ENCODE measurements at regions not wholly inside any gene's neighbourhood (a gene's known extent, or its start where the extent isn't known, plus 50 kb on each side); places are given as distances from the start of the nearest gene placed in this dataset.

DNA sequence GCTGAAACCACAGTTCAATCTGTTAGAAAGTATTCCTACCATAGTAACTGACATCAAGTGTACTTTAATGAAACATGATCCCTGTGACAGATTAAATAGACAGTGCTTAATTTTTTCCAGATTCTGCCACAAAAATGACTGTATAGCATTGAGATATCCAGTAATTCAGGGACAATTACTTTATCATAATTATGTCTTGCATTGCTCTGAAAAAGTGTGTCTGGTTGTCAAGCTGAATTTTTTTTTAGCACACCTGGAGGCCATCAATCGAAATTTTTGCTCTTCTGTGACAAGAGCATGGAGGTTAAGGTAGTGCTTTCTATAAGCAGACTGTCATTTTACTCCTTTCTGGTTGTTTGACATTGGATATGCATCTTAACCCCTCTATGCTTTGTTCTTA, 1083.8 kb upstream of the NRXN1 start:
- TF ChIP-seq EZH2 (IDR thresholded peaks at IDR 0.05; ENCODE audit: low read length), result no peak
- TF ChIP-seq, protein P1, sequence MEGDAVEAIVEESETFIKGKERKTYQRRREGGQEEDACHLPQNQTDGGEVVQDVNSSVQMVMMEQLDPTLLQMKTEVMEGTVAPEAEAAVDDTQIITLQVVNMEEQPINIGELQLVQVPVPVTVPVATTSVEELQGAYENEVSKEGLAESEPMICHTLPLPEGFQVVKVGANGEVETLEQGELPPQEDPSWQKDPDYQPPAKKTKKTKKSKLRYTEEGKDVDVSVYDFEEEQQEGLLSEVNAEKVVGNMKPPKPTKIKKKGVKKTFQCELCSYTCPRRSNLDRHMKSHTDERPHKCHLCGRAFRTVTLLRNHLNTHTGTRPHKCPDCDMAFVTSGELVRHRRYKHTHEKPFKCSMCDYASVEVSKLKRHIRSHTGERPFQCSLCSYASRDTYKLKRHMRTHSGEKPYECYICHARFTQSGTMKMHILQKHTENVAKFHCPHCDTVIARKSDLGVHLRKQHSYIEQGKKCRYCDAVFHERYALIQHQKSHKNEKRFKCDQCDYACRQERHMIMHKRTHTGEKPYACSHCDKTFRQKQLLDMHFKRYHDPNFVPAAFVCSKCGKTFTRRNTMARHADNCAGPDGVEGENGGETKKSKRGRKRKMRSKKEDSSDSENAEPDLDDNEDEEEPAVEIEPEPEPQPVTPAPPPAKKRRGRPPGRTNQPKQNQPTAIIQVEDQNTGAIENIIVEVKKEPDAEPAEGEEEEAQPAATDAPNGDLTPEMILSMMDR (optimal IDR thresholded peaks at IDR 0.05 in 1 of 3, IDR thresholded peaks at IDR 0.05 in 1 of 3, conservative IDR thresholded peaks at IDR 0.05 in 1 of 3; ENCODE audit: extremely low read depth in 1 of 3, insufficient read depth in 2 of 3, low read length in 3 of 3), result no peak
